Putamen (tissue), 1 donor: ENCODE measurements at regions not wholly inside any gene's neighbourhood (a gene's known extent, or its start where the extent isn't known, plus 50 kb on each side); places are given as distances from the start of the nearest gene placed in this dataset.
"Not testable (repeated sequence)": the region's sequence is repeated elsewhere in the genome, so short reads cannot be mapped to it uniquely, and the experiment has no call there.

ENCODE experiments used
- DNase-seq: peaks from one replicate; pipeline ENCODE4 v3.0.0-alpha.2; 2016; ENCODE audit warnings: low spot score

DNA sequence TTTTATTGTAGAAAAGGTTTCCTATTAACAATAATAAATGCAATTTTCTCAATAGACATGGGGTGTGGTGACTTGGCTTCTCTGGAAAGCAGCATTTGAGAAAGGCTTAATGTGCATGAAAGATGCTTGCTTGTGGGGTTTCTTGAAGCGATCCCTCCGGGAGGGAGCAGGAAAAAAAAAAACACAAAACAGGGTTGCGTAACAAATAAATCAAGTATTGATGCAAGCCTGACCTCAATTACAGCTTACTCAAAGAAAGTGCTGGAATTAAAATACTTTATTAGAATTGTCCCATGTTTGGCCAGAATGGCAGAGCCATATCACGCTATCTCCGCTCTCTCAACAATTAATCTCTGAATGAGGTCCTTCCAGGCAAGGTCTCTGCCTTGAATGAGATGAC lies 1612.5 kb downstream of the REEP3 start:
- no peak for DNase-seq

DNA sequence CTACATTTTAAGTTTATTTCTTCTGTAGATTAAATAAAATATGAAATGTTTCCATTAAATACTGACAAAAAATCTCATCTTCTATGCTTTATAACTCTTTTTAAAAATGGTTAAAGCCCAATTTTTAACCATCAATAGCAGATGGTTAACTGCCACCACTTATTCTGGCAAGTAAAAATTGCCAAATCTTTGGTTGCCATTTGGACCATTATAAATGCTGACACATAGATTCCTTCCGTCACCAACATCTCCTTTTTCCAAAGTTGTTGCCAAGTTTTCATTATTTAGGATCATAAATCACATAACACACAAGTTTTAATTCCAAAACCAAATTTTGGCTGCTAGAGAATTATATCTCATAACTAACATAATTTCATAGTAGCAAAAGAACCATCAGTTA lies 1614.3 kb downstream of the REEP3 start:
- no peak for DNase-seq

DNA sequence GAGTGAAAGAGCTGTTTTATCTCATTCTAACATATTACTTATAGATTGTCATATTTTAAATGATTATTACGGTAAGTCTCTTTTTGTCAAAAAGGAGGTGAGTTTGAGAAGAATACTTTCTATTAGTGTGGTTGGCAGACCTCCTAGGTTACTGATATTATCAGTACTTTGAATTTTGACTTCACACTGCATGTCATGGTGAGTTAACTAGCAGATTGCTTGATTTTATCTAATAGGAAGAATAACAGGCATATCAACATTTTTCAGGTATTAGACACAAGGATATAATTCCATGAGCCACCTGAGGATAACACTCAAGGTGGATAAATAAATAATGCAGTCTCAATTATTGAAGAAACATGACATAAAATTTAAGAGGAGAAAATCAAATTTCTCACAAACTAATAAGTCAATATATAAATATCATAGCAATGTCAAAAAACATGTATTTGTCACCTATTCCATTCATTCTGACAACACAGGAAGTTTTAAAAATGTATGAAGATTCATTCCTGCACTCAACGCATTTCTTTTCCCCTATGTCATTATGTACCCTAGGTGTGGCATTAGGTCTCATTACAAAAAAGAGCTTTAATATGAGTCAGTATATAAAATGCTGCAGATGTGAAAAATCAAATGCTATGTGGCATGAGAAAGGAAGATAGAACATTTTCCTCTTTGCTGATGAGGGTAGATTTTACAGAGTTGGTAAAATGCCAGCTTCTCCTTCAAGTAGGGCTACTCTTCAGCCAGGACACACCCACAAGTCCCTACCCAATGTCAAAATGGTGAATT lies 1621.6 kb downstream of the REEP3 start:
- no peak for DNase-seq

DNA sequence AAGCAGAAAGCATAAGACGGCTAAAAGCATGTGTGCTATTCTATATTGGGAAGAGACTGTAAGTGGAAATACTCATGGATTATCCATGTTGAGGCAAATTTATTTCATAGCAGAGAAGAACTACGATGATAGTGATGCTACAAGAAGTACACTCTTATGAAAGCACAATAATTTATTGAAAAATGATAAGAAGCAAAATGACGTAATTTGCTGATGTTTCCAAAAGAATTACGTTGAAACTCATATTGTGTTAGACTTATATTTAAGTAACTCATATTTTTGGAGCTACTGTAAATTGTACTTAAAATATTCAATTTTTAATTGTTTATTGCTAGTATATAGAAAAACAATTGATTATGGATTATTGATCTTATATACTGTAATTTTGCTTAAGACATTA lies 1622.5 kb downstream of the REEP3 start:
- no peak for DNase-seq

DNA sequence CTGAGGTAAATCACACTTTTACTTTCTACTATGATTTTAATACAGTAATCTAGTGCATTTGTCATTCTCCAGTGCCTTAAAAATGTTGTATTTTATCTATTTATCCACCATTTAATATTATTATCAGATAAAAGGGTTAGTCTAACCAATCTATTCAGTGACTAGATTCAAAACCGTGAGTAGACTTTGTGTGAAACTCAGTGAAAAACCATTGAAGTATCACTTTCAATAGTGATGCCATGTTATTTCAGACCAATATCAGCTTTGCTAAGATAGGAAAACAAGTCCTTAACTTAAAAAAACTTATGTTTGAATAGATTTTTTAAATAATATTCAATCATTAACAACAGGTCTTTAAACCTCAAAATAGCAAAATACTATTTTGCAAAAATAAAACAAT lies 1628.7 kb downstream of the REEP3 start:
- DNase-seq: no peak

DNA sequence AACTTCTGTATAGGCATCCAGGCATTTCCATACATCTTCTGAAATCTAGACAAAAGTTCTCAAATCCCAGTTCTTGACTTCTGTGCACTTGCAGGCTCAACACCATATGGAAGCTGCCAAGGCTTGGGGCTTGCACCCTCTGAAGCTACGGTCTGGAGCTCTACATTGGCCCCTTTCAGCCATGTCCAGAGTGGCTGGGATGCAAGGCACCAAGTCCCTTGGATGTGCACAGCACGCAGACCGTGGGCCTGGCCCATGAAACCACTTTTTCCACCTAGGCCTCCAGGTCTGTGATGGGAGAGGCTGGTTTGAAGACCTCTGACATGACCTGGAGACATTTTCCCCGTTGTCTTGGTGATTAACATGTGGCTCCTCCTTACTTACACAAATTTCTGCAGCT lies 1645.1 kb downstream of the REEP3 start:
- DNase-seq: no peak

DNA sequence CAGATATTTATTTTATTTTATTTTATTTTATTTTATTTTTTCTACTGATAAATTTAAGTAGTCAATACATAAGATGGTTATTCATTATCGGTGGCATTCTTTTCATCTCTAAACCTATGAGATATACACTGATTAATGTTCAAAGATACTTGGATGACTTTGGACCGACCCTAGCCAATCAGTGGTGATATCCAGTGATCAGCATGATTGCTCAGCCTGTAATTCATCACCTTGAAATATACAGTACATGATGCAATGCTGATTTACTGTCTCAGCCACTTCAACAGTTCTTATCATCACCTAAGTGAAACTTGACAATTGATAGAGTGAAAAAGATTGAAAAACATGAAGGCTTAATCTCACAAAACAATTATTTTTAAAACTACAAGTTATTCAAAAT lies 1651.0 kb downstream of the REEP3 start:
- no peak for DNase-seq

DNA sequence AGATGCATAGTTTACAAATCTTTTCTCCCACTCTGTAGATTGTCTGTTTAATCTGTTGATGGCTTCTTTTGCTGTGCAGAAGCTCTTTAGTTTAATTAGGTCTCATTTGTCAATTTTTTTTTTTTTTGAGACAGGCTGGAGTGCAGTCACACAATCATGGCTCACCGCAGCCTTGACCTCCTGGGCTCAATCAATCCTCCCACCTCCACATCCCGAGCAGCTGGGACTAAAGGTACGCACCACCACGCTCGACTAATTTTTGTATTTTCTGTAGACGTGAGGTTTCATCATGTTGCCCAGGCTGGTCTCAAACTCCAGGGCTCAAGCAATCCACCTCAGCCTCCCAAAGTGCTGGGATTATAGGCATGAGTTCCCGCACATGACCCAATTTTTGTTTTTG lies 1655.8 kb downstream of the REEP3 start:
- DNase-seq: no peak

DNA sequence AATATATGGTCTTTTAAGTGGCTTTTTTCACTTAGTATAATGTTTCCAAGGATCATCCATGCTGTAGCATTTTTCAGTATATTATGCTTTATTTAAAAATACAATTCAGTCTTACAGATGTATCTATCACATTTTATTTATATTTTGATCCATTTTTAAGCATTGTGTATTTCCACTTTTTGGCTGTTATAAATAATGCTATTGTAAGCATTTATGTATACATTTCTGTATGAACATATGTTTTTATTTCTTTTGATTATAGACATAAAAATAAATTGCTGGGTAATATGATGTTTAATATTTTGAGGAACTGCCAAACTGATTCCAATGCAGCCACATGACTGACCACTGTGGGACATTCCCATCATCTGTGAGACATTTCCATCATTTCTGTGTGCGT lies 1662.0 kb downstream of the REEP3 start:
- DNase-seq: no peak

DNA sequence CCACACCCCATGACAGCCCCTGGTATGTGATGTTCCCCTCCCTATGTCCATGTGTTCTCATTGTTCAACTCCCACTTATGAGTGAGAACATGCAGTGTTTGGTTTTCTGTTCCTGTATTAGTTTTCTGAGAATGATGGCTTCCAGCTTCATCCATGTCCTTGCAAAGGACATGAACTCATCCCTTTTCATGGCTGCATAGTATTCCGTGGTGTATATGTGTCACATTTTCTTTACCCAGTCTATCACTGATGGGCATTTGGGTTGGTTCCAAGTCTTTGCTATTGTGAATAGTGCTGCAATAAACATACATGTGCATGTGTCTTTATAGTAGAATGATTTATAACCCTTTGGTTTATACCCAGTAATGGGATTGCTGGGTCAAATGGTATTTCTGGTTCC lies 1665.5 kb downstream of the REEP3 start:
- DNase-seq: not testable (repeated sequence)

DNA sequence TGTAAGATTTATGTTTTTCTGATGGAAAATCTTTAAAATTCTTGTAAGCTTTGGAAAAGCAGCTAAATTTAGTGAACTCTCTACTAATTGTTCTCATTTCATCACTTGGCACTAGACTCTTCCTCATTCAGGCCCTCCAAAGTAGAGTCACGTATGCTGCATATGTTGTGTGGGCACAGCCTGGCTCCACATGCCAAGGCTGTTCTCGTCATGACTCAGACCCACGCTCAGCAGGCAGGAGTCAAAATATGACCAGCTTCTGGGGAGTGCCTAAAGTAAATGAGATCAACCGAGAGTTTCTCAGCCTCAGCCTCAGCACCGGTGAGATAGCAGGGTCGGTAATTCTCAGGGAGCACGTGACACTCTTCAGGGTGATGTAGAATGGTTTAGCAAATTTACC lies 1672.9 kb downstream of the REEP3 start:
- no peak for DNase-seq

DNA sequence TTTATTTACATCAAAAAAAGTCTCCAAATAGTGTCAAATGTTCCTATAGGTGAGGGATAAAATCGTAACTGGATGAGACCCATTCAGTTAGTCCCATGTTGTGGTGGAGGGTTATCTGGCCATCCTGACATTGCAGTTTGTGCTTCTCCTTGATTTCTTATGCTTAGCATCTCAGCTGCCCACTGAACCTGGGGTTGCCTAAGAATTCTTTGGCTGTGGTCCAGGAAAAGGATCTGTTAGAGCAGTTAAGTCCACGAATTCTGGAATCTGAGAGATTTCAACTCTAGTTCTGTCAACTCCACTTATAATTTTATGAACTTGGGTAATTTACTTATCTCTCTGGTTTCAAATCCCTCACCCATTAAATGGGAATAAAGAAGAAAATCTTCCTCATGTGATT lies 1673.4 kb downstream of the REEP3 start:
- DNase-seq: no peak

DNA sequence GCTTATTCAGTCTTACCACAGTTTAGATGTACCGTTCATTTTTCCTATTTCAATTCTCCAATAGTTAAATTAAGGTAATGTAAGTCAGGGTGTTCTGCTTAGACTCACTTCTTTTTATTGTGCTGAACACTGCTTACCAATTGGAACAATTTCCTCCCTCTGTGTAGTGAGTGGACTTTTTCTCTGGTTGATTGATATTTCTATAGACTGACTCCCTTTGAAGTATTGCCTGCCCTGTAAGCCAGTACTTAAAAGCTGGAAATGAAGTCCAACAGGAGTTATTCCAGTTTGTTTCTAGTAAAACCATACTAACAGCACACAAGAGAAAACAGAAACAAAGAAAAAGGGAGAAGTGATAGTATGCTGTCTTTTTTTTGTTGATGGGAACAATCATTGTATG lies 1674.9 kb downstream of the REEP3 start:
- no peak for DNase-seq

DNA sequence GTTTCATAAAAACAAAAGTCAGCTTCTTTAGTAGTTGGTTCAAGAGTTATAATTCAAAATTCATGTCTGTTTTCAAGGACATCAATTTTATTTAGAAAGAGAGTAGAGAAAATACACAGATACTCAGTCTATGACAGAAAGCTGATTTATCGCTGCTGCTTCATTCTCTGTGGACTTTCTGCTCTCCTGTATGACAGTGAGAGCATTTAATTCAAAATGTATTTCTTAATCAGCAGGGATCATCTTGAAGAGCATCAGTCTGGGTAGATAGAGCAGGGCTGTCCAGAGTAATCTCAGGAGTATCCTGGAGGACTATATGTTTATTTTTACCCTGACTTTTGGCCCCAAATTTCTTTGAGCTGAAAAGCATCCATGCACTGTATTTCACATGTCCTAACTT lies 1676.7 kb downstream of the REEP3 start:
- no peak for DNase-seq

DNA sequence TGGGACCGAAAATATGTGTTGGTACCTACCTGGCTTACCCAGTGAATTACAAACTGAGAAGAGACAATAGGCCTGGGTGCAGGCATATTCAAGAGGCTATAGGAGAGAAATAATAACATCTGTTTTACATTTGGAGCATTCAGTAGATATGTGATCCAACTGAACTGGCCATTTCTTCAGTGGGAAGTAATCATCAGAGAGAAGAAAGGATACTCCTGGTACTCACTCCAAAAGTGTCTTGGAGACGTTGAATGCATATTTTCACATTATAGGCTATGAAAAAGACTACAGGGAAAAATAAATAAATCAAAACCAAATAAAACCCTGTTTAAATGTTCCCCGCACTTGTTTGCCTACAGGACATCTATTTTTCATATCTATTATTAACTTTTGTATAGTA lies 1680.3 kb downstream of the REEP3 start:
- no peak for DNase-seq

DNA sequence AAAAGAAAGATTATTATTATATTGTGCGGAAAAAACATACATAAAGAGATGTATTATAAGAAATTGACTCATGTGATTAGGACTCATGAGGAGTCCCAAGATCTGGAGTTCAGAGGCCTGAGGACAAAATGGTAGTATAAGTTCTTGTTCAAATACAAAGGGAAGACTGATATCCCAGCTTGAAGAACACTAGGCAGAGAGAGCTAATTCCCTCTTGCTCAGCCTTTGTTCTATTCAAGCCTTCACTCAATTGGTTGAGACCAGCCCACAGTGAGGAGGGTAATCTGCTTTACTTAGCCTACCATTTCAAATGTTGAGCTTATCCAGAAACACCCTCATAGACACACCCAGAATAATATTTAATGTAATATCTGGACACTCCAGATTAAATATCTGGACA lies 1683.8 kb downstream of the REEP3 start:
- DNase-seq: no peak

DNA sequence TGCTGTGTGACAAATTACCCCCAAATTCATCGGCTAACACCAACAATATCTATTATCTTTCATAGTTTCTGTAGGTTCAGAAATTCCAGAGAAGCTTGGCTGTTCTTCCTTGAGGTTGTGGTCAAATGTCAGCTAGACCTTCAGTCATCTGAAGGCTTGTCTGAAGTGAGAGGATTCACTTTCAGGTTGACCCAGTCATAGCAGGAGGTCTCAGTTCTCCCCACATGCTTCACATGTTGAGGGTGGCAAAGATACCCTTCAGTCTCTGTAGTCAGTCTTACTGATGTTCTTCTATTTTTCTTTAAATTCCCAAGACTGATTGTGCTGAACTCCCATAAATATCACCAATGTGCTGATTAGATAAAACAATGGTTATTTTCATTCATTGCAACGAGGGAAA lies 1692.0 kb downstream of the REEP3 start:
- DNase-seq: no peak

DNA sequence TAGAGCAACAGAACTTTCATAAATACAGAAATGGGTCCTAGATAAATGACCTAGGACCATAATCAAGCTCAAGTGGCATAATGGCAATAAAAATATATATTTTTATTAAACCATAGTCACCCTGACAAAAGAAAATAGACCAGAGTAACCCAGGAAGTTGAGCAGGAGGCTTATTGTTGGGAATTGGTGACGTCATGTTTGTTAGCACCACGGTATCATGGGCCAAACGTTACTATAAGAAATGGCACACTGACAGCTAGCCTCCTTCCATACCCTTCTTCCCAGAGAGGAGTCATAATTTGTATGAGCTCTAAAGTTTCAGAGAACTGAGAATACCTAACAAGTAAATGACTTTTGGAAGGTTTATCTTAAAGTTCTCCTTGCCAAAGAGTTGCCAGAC lies 1698.2 kb downstream of the REEP3 start:
- no peak for DNase-seq

DNA sequence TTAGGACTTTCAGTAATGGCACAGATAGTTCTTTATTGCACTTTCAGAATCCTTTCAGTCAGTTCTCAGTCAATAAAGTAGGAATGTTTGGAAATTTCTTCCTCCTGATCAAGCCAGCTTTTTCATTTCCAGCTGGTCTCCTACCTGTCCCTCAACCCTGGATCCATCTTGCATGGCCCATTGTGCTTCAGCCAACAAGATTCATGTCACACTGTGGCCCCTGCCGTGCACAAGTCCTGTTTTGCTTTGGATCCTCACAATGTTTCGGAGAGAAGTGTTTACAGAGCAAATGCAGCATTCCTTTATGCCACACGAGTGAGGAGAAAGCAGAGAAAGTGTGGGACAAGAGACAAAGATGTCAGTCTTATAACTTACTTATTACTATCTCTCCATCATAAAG lies 1694.7 kb upstream of the LRRTM3 start:
- no peak for DNase-seq

DNA sequence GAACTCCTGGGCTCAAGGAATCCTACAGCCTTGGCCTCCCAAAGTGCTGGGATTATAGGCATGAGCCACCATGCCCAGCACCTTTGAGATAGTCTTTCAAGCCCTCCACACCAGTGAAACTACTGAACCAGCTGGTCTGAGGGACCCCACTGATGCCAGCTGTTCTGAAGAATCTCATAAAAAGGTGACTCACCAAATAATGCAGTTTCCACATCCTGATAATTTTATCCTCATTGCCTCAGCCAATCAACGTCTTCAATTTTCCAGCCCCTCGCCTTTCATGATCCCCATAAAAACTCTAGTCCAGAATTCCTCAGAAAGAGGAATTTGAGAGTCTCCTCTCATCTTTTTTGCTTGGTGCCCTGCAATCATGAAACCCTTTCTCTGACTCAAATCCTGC lies 1691.6 kb upstream of the LRRTM3 start:
- DNase-seq: no peak

DNA sequence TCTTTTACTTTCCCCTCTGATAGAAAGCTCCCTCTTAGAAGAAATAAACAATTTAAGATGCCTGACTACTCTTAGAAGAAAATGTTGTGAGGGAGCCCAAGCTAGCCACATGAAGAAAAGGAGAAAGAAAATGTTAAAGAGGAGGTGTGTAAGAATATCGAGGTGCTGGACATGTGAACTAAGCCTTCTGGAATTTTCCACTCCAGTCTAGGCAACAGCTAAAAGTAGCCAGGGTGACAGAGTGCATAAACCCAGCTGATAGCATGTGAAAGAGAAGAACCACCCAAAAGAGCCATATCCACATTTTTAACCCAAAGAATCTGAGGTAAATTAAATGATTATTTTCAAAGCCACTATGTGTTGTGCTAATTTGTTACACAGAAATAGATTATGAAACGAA lies 1690.6 kb upstream of the LRRTM3 start:
- DNase-seq: no peak

DNA sequence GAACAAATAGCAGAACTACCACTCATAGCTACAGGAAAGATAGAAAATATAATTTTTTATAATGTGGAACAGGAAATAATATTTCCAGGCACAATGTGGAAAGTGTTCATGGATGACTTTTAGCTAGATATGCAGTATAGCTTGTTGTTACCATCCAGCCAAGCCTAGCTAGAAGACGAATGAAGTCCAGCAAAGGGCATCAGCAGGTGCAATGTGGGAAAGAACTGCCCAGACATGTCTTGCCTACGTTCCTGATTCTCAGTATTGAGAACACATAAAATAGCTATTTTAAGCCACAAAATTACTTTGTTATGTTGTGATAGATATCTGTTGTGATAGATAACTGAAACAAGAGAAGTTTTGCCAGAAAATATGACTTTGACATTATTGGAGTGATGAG lies 1690.0 kb upstream of the LRRTM3 start:
- no peak for DNase-seq

DNA sequence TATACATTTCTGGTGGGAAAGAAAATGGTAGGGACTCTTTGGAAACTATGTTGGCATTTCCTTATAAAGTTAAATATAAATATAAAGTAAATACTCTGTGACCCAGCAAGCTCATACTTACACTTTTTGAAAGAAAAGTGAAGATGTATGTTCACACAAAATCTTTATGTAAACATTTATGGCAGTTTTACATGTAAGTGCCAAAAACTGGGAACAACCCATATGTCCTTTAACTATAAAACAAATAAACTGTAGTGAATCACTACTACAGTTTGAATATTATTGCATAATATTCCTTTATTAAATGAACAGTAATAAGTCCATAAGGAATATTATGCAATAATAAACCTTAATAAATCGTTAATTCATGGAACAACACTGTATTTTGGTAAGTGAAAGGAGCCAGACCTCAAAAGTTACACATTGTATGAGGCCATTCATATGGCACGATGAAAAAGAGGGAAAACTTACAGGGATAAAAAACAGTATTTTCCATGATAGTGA lies 1660.3 kb upstream of the LRRTM3 start:
- no peak for DNase-seq

DNA sequence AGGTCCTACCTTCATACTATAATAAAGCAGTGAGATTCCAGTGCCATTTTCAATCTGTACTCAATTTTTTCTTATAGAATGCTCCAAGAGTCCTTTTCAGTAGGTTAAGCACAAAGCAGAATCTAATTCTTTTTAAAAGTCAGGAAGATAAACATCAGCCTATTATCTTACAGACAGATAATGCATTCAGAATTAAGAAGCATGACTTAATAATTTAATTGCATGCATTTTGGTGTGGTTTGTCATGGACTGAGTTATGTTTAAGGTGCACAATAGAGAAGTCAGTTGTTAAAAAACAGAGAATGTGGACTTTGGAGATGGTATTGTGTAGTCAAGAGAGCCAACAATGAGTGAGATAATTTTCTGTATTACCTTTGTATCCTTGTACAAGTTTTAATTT lies 1656.3 kb upstream of the LRRTM3 start:
- not testable (repeated sequence) for DNase-seq
